ENCODE measurements at regions not wholly inside any gene's neighbourhood (a gene's known extent, or its start where the extent isn't known, plus 50 kb on each side); places are given as distances from the start of the nearest gene placed in this dataset.

GRCh38 chr4:115723621-115724020 lies 610.2 kb upstream of the NDST4 start:
- DNase-seq: no peak

GRCh38 chr4:115720611-115721010 lies 607.2 kb upstream of the NDST4 start:
- no peak for DNase-seq

- no peak for DNase-seq
Observed at GRCh38 chr4:115711575-115711974, 598.2 kb upstream of the NDST4 start.

DNA sequence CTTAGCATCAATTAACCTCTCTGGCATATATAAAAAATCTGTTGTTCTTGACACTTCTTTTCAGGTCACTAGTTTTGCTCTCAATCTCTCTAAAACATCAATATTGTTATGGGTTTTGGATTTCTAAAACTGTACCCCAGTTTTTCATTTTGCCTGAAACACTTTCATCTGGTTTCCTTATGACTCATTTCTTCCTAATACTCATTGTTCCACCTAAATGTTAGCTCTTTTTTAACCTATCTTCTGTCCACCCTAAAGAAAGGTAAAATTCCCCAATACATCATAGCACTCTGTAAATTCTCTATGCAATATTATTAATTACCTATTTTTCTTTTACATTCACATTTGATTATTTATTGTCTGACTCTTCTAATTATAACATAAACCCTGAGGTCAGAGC lies 575.5 kb upstream of the NDST4 start:
- DNase-seq: no peak

GRCh38 chr4:115687052-115687755 lies 573.8 kb upstream of the NDST4 start:
- DNase-seq: no peak

- no peak for DNase-seq
Observed at GRCh38 chr4:115678425-115678941, 565.1 kb upstream of the NDST4 start.

- DNase-seq: no peak
Observed at GRCh38 chr4:115675719-115676118, 562.3 kb upstream of the NDST4 start.

GRCh38 chr4:115674485-115674884 lies 561.1 kb upstream of the NDST4 start:
- DNase-seq: no peak

DNA sequence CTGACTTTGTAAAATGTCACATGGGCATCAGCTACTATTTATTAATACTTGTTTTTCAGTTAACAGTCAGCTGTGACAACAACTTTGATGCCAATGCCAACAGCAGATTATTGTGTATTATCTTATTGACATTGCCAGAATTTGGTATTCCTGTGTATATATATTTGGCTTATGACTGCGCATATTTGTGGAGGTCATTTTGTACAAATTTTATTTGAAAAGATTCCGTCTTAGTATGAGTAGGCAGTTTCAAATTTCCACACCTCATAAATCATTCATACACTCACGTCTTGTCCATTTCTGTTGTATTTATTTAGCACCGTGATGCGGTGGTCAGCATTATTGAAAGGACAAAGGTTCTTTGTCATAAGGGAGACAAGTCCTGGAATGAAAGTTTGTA lies 558.2 kb upstream of the NDST4 start:
- DNase-seq: no peak

GRCh38 chr4:115670930-115671329 lies 557.5 kb upstream of the NDST4 start:
- no peak for DNase-seq

GRCh38 chr4:115668396-115668795 lies 555.0 kb upstream of the NDST4 start:
- no peak for DNase-seq

DNA sequence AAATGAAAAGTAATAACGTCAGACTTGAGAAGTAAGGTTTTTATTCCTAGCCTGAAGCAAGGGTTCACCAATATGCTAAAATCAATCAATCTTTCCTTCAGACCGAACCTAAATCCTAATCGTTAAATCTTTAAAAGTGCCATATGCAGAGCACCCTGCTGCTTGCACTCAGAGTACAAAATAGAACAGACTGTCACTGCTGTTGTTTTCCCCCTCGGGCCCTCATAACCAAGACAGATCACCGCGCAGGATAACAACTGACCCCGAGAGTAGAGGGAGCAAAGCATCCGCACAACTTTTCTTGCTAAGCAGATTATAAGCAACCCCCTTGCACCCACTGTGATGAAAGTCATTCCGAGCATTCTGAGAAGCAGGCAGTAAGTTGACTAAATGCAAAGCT lies 550.9 kb upstream of the NDST4 start:
- no peak for DNase-seq

- no peak for DNase-seq
Observed at GRCh38 chr4:115660465-115660864, 547.0 kb upstream of the NDST4 start.

DNA sequence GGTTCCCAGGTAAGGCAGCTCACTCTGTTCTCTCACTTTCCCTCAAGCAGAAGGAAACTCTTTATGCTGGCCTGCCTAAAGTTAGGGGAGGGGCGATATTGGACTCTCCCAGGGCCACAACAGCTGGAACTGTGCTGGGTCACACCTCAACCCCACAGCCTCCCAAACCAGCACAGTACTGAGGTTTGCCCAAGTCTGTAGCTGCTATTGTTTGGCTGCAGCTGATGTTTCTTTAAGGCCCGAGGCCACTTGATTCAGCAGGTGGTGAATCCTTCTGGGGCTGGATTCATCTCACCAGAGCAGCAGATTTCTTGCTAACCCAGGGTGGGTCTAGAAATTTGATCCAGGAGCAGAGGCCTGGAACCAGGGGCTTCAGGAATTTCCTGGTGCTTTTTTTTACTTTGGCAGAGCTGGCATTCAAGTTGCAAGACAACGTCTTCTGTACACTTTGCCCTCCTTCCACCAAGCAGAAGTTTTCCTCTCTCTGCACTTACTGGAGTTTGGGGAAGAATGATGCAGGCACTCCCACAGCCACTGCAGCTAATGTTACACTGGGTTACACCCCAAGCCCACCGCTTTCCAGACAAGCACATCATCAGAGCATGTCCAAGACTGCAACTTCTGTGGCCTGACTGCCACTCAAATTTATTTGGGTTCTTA lies 544.7 kb upstream of the NDST4 start:
- no peak for DNase-seq

GRCh38 chr4:115655626-115656025 lies 542.2 kb upstream of the NDST4 start:
- no peak for DNase-seq

DNA sequence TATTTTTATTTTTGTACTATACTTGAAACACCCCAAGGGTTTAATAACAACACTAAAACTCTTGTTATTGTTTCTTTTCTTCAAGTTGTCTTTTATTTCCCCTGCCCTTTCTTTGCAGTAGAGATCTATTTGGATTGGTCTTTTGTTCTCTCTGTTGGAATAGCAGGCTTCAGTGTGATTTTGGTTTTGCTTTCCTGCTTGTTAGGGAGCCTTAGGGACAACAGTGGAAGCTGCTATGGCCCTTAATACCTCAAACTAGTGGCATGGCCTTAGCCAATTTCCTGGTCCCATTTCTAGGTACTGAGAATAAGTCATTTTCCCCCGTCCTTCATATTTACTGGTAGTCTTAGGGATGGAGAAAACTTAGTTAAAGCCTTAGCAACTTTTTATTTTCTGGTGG lies 535.4 kb upstream of the NDST4 start:
- DNase-seq: no peak

DNA sequence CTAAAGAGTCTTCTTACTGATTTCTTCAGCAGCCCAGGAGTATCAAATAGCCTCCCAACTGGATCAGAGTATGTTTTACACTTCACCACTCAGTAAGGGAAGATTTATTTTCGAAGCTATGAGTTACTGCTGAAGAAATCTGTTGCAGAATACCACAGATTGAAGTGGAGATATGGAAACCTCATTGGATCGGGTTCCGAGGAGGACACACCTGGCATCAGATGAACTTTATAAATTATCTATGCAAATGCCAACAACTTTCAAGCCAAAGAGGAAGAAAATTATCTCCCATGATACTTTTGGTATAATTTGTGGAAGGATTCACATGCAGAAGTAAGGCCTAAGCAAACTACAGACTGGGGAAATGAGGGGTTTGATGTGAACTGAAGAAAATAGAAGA lies 515.9 kb upstream of the NDST4 start:
- no peak for DNase-seq

DNA sequence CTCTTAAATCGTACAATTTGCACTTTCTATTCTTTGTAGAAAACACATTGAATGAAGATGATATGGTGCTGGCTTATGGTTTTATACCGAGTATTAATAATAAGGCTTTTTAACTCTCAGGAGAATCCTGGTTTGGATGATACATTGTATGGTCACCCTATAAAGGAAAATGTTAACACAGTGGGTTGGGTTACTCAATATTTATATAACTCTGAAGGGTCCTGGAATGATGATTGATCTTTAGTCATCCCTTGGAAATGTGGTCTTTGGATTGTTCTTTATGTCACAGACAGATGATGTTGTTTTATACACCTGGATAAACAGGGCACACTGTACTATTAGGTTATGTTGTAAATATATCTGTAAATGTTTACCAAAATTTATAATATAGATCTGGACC lies 496.2 kb upstream of the NDST4 start:
- no peak for DNase-seq

- no peak for DNase-seq
Observed at GRCh38 chr4:115607311-115607710, 493.9 kb upstream of the NDST4 start.

GRCh38 chr4:115596265-115597001 lies 483.0 kb upstream of the NDST4 start:
- DNase-seq: no peak

GRCh38 chr4:115580901-115581300 lies 467.5 kb upstream of the NDST4 start:
- DNase-seq: no peak

DNA sequence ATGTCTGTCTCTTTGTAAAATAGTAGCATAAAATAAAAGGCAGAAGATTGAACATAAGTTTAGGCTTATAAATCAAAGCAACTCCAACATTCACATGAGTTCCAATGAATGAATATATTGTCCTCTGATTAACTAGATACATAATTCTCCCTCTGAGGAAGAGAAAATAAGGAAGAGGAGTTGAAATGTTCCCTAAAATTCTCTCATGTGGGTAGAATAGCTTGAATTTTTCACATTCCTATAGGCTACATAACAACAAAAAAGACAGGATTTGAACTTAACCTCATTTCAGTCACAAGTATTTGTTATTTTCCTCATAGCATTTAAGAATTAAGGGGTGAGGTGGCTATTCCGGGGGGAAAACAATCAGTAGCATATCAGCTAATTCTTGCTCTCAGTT lies 462.4 kb upstream of the NDST4 start:
- DNase-seq: no peak

GRCh38 chr4:115562506-115562905 lies 449.1 kb upstream of the NDST4 start:
- no peak for DNase-seq

DNA sequence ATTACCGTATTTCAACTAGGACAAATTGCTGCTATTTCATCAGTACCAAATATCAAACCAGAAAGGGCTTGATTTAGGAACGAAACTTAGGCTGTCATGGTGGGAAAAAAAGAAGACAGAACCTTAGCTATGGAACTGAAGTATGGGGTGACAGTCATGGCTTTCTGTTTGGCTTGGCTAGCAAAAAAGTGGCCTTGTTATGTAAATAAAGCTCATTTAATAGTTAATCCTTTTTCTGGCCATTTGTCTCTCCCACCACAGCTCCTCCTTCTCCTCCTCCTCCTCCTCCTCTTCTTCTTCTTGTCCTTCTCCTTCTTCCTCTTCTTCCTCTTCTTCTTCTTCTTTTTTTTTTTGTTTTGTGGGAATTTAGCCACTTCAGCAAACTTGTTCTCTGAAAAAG lies 434.7 kb upstream of the NDST4 start:
- no peak for DNase-seq

Measured in CD4-positive, alpha-beta T cell treated with Interleukin-6 for 4 hours (primary cell).